Activated CD4-positive, alpha-beta T cell treated with anti-CD3 and anti-CD28 coated beads, Interleukin-2, amount 10 ng/mL, durations not matched to agents 24 days and 14 days (primary cell): ENCODE measurements at regions not wholly inside any gene's neighbourhood (a gene's known extent, or its start where the extent isn't known, plus 50 kb on each side); places are given as distances from the start of the nearest gene placed in this dataset.

ENCODE experiments used
- DNase-seq: peaks from one replicate; pipeline ENCODE4 v3.0.0; 2022
- H3K27ac Mint-ChIP-seq: one replicate; pipeline ENCODE4 v1.8.0; 2022; ENCODE audit warnings: mild to moderate bottlenecking, mixed read lengths
- H3K27me3 Mint-ChIP-seq: one replicate; pipeline ENCODE4 v1.8.0; 2022; ENCODE audit warnings: mixed read lengths
- H3K36me3 Mint-ChIP-seq: one replicate; pipeline ENCODE4 v1.8.0; 2022; ENCODE audit warnings: low read depth, mild to moderate bottlenecking, mixed read lengths
- H3K4me1 Mint-ChIP-seq: one replicate; pipeline ENCODE4 v1.8.0; 2021; ENCODE audit warnings: mixed read lengths
- H3K4me3 Mint-ChIP-seq: one replicate; pipeline ENCODE4 v1.8.0; 2022; ENCODE audit warnings: mild to moderate bottlenecking, moderate library complexity, mixed read lengths
- H3K9me3 Mint-ChIP-seq: one replicate; pipeline ENCODE4 v1.8.0; 2021; ENCODE audit warnings: mixed read lengths
- intact Hi-C: fragments of 100-400 bp; cut with micrococcal nuclease; formaldehyde crosslinking; loops from one replicate; pipeline ENCODE4 v1.15.1; 2023

- H3K36me3 Mint-ChIP-seq = no peaks in the 10 kb centered on the region
- no peak overlapping the region for H3K4me3 Mint-ChIP-seq
- H3K9me3 Mint-ChIP-seq = no peaks in the 10 kb centered on the region
- H3K27ac Mint-ChIP-seq = no peak overlapping the region
- intact Hi-C loops = no loop called here
- no peaks in the 10 kb centered on the region for H3K27me3 Mint-ChIP-seq
- H3K4me1 Mint-ChIP-seq = no peaks in the 10 kb centered on the region
- no peak for DNase-seq
Measured at GRCh38 chr5:31049936-31050704, 143.4 kb upstream of the CDH6 start.

GRCh38 chr5:31049461-31049860 lies 144.0 kb upstream of the CDH6 start:
- H3K9me3 Mint-ChIP-seq = no peaks in the 10 kb centered on the region
- H3K27ac Mint-ChIP-seq = no peak overlapping the region
- H3K4me1 Mint-ChIP-seq = no peaks in the 10 kb centered on the region
- H3K36me3 Mint-ChIP-seq = no peaks in the 10 kb centered on the region
- H3K4me3 Mint-ChIP-seq = no peak overlapping the region
- no peak for DNase-seq
- intact Hi-C loops = no loop called here
- H3K27me3 Mint-ChIP-seq = no peaks in the 10 kb centered on the region

- intact Hi-C loops = no loop called here
- H3K36me3 Mint-ChIP-seq = no peaks in the 10 kb centered on the region
Measured at GRCh38 chr5:31048282-31049270, 144.9 kb upstream of the CDH6 start.

GRCh38 chr5:31047621-31048020 lies 145.9 kb upstream of the CDH6 start:
- H3K9me3 Mint-ChIP-seq = no peaks in the 10 kb centered on the region
- H3K4me1 Mint-ChIP-seq = no peaks in the 10 kb centered on the region

More at GRCh38 chr5:31048282-31049270, 144.9 kb upstream of the CDH6 start:
- Mint-ChIP-seq H3K27ac (no peak overlapping the region), H3K9me3 (no peaks in the 10 kb centered on the region), H3K4me1 (no peaks in the 10 kb centered on the region), H3K27me3 (no peaks in the 10 kb centered on the region), H3K4me3 (no peak overlapping the region)
- no peak for DNase-seq

GRCh38 chr5:31047007-31047406 lies 146.5 kb upstream of the CDH6 start:
- H3K27me3 Mint-ChIP-seq = no peaks in the 10 kb centered on the region

More at GRCh38 chr5:31047621-31048020, 145.9 kb upstream of the CDH6 start:
- no peak overlapping the region for H3K27ac Mint-ChIP-seq
- no peak overlapping the region for H3K4me3 Mint-ChIP-seq
- intact Hi-C loops = no loop called here
- DNase-seq = no peak
- H3K36me3 Mint-ChIP-seq = no peaks in the 10 kb centered on the region
- H3K27me3 Mint-ChIP-seq = no peaks in the 10 kb centered on the region

GRCh38 chr5:31036411-31036810 lies 157.1 kb upstream of the CDH6 start:
- peaks cover 11% of the 10 kb centered on the region for H3K9me3 Mint-ChIP-seq
- intact Hi-C loops = no loop called here
- no peaks in the 10 kb centered on the region for H3K36me3 Mint-ChIP-seq
- DNase-seq = no peak
- H3K4me3 Mint-ChIP-seq = no peak overlapping the region
- no peaks in the 10 kb centered on the region for H3K4me1 Mint-ChIP-seq
- H3K27me3 Mint-ChIP-seq = no peaks in the 10 kb centered on the region
- H3K27ac Mint-ChIP-seq = no peak overlapping the region

More at GRCh38 chr5:31047007-31047406, 146.5 kb upstream of the CDH6 start:
- intact Hi-C loops = no loop called here
- Mint-ChIP-seq H3K27ac (no peak overlapping the region), H3K36me3 (no peaks in the 10 kb centered on the region), H3K4me1 (no peaks in the 10 kb centered on the region), H3K4me3 (no peak overlapping the region), H3K9me3 (no peaks in the 10 kb centered on the region)
- DNase-seq = no peak

- H3K4me1 Mint-ChIP-seq = no peaks in the 10 kb centered on the region
- no peak for DNase-seq
- H3K27me3 Mint-ChIP-seq = no peaks in the 10 kb centered on the region
- H3K36me3 Mint-ChIP-seq = no peaks in the 10 kb centered on the region
- no peak overlapping the region for H3K27ac Mint-ChIP-seq
- intact Hi-C loops = no loop called here
- peaks cover 8% of the 10 kb centered on the region for H3K9me3 Mint-ChIP-seq
- H3K4me3 Mint-ChIP-seq = no peak overlapping the region
Measured at GRCh38 chr5:31033295-31033694, 160.2 kb upstream of the CDH6 start.

GRCh38 chr5:31029925-31030324 lies 163.6 kb upstream of the CDH6 start:
- Mint-ChIP-seq H3K9me3 (peaks cover 4% of the 10 kb centered on the region), H3K36me3 (no peaks in the 10 kb centered on the region)

GRCh38 chr5:31027721-31028120 lies 165.8 kb upstream of the CDH6 start:
- no peak for DNase-seq

More at GRCh38 chr5:31029925-31030324, 163.6 kb upstream of the CDH6 start:
- H3K27ac Mint-ChIP-seq = no peak overlapping the region
- H3K27me3 Mint-ChIP-seq = no peaks in the 10 kb centered on the region
- intact Hi-C loops = no loop called here
- H3K4me3 Mint-ChIP-seq = no peak overlapping the region
- no peak for DNase-seq
- no peaks in the 10 kb centered on the region for H3K4me1 Mint-ChIP-seq

GRCh38 chr5:31023105-31023504 lies 170.4 kb upstream of the CDH6 start:
- intact Hi-C loops = no loop called here
- Mint-ChIP-seq H3K36me3 (no peaks in the 10 kb centered on the region), H3K27me3 (no peaks in the 10 kb centered on the region), H3K27ac (no peak overlapping the region), H3K4me1 (no peaks in the 10 kb centered on the region), H3K9me3 (peaks cover 12% of the 10 kb centered on the region), H3K4me3 (no peak overlapping the region)
- DNase-seq = no peak

More at GRCh38 chr5:31027721-31028120, 165.8 kb upstream of the CDH6 start:
- no peak overlapping the region for H3K27ac Mint-ChIP-seq
- no peaks in the 10 kb centered on the region for H3K27me3 Mint-ChIP-seq
- peaks cover 11% of the 10 kb centered on the region for H3K9me3 Mint-ChIP-seq
- H3K36me3 Mint-ChIP-seq = no peaks in the 10 kb centered on the region
- H3K4me1 Mint-ChIP-seq = no peaks in the 10 kb centered on the region
- no peak overlapping the region for H3K4me3 Mint-ChIP-seq
- intact Hi-C loops = no loop called here

- Mint-ChIP-seq H3K9me3 (peaks cover 19% of the 10 kb centered on the region), H3K27ac (no peak overlapping the region), H3K27me3 (no peaks in the 10 kb centered on the region), H3K36me3 (no peaks in the 10 kb centered on the region), H3K4me3 (no peak overlapping the region), H3K4me1 (no peaks in the 10 kb centered on the region)
- intact Hi-C loops = no loop called here
- DNase-seq = no peak
Measured at GRCh38 chr5:31021181-31021624, 172.3 kb upstream of the CDH6 start.

GRCh38 chr5:31008231-31008630 lies 185.3 kb upstream of the CDH6 start:
- DNase-seq = no peak
- Mint-ChIP-seq H3K9me3 (peaks cover 26% of the 10 kb centered on the region), H3K27ac (no peak overlapping the region), H3K4me1 (no peaks in the 10 kb centered on the region), H3K4me3 (no peak overlapping the region), H3K27me3 (no peaks in the 10 kb centered on the region), H3K36me3 (no peaks in the 10 kb centered on the region)
- intact Hi-C loops = no loop called here

- Mint-ChIP-seq H3K27me3 (no peaks in the 10 kb centered on the region), H3K27ac (no peak overlapping the region), H3K9me3 (peaks cover 26% of the 10 kb centered on the region), H3K4me1 (no peaks in the 10 kb centered on the region), H3K36me3 (no peaks in the 10 kb centered on the region), H3K4me3 (no peak overlapping the region)
- no peak for DNase-seq
- intact Hi-C loops = no loop called here
Measured at GRCh38 chr5:31007672-31008071, 185.8 kb upstream of the CDH6 start.

- H3K9me3 Mint-ChIP-seq = peaks cover 12% of the 10 kb centered on the region
- intact Hi-C loops = no loop called here
- no peak overlapping the region for H3K27ac Mint-ChIP-seq
- no peaks in the 10 kb centered on the region for H3K36me3 Mint-ChIP-seq
- H3K4me1 Mint-ChIP-seq = no peaks in the 10 kb centered on the region
- H3K4me3 Mint-ChIP-seq = no peak overlapping the region
- H3K27me3 Mint-ChIP-seq = no peaks in the 10 kb centered on the region
- no peak for DNase-seq
Measured at GRCh38 chr5:31000287-31000686, 193.2 kb upstream of the CDH6 start.
